Sigmoid colon (tissue), 4 donors: ENCODE measurements at regions not wholly inside any gene's neighbourhood (a gene's known extent, or its start where the extent isn't known, plus 50 kb on each side); places are given as distances from the start of the nearest gene placed in this dataset.

Source experiments
- CTCF ChIP-seq, 4 experiments: fragments of 450-650 bp in 3 of 4; fragments of 200-600 bp in 1 of 4; IDR thresholded peaks; one replicate each; pipeline ENCODE4 v1.5.1; 2016 to 2019; ENCODE audit warnings: antibody characterized with exemption in 4 of 4, mild to moderate bottlenecking in 3 of 4, moderate library complexity in 2 of 4
- POLR2A ChIP-seq, 2 donors: fragments of 450-650 bp; IDR thresholded peaks; one replicate each; pipeline ENCODE4 v1.6.1; 2016; ENCODE audit warnings: antibody characterized with exemption in 2 of 2, mild to moderate bottlenecking in 2 of 2, moderate library complexity in 2 of 2
- POLR2AphosphoS5 ChIP-seq, 4 donors: sonication (generic); formaldehyde crosslinking; IDR thresholded peaks; one replicate each; pipeline ENCODE4 v1.6.1; 2017; ENCODE audit warnings: antibody characterized with exemption in 4 of 4

- TF ChIP-seq CTCF (IDR thresholded peaks at IDR 0.05) = no peak
- TF ChIP-seq POLR2A (IDR thresholded peaks at IDR 0.05) = no peak
- TF ChIP-seq POLR2AphosphoS5 (IDR thresholded peaks at IDR 0.05) = no peak
Measured at GRCh38 chr2:239691720-239692119, 290.9 kb upstream of the HDAC4 start.
